Activated B cell treated with CpG ODN at 0.5 μM for 24 hours (primary cell): ENCODE measurements at regions not wholly inside any gene's neighbourhood (a gene's known extent, or its start where the extent isn't known, plus 50 kb on each side); places are given as distances from the start of the nearest gene placed in this dataset.

ENCODE experiments used
- ATAC-seq: fragments of 200-7000 bp; cut with Tn5 transposase; one replicate; pipeline ENCODE4 v1.10.0; 2021; ENCODE audit warnings: low read depth, mild to moderate bottlenecking, moderate library complexity
- CTCF ChIA-PET: fragments of 350-600 bp; sonication (Branson Sonifier 250); formaldehyde crosslinking; loops from one replicate; lab custom pipeline; 2021; ENCODE audit warnings: antibody characterized with exemption; lab: Charles Lee
- POLR2A ChIA-PET: fragments of 350-600 bp; sonication (Branson Sonifier 250); formaldehyde crosslinking; loops from one replicate; lab custom pipeline; 2021; ENCODE audit warnings: antibody characterized with exemption; lab: Charles Lee
- DNase-seq: peaks from one replicate; pipeline ENCODE4 v3.0.0; 2022
- H3K27ac Mint-ChIP-seq: one replicate; pipeline ENCODE4 v1.8.0; 2020; ENCODE audit warnings: mixed read lengths
- H3K27me3 Mint-ChIP-seq: one replicate; pipeline ENCODE4 v1.8.0; 2021; ENCODE audit warnings: mixed read lengths
- H3K36me3 Mint-ChIP-seq: one replicate; pipeline ENCODE4 v1.8.0; 2021; ENCODE audit warnings: low read depth, mixed read lengths
- H3K4me1 Mint-ChIP-seq: one replicate; pipeline ENCODE4 v1.8.0; 2021; ENCODE audit warnings: mixed read lengths
- H3K4me3 Mint-ChIP-seq: one replicate; pipeline ENCODE4 v1.8.0; 2020; ENCODE audit warnings: mild to moderate bottlenecking, mixed read lengths
- H3K9me3 Mint-ChIP-seq: one replicate; pipeline ENCODE4 v1.8.0; 2020; ENCODE audit warnings: mixed read lengths
- CTCF ChIP-seq: fragments of 200-600 bp; IDR thresholded peaks from one replicate; pipeline ENCODE4 v1.8.0; 2022; ENCODE audit warnings: antibody characterized with exemption, mild to moderate bottlenecking
- intact Hi-C: fragments of 100-400 bp; cut with micrococcal nuclease; formaldehyde crosslinking; loops from one replicate; pipeline ENCODE4 v1.15.1; 2024

DNA sequence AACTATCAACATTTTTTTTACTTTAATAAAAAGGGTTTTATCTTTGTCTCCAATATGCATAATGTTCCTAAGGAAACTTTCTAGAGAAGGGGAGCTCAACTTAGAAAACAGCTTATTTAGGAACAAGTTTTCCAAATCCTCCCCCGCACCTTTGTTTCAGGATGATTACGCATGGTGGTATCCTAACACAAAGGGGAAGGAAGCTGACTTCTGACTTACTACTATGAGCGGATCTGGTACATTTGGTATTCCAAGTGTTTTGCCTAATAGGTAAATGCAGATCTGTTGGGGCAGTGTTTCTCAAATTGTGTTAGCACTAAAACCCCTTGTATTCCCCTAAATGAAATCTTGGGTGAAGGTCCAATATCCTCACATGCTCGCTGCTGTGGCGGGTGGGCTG lies 229.3 kb upstream of the KLF14 start:
- H3K36me3 Mint-ChIP-seq = peaks cover 66% of the 10 kb centered on the region
- TF ChIP-seq CTCF = no peak
- H3K27ac Mint-ChIP-seq = peak overlapping the region; percentile 98
- ChIA-PET CTCF (no interaction called here), POLR2A (interaction anchor here (0.5 kb wide), 1 partner anchor 72 kb away, joined by 5 read pairs; no protein-coding TSS in a partner anchor)
- ATAC-seq = no peak
- peaks cover 59% of the 10 kb centered on the region for H3K4me1 Mint-ChIP-seq
- no peaks in the 10 kb centered on the region for H3K9me3 Mint-ChIP-seq
- H3K27me3 Mint-ChIP-seq = no peaks in the 10 kb centered on the region
- H3K4me3 Mint-ChIP-seq = no peak overlapping the region
- no peak for DNase-seq
- intact Hi-C loops = loop anchor here (5.0 kb wide), 1 partner anchor 364 kb away; the partner anchor contains the start of gene MKLN1

DNA sequence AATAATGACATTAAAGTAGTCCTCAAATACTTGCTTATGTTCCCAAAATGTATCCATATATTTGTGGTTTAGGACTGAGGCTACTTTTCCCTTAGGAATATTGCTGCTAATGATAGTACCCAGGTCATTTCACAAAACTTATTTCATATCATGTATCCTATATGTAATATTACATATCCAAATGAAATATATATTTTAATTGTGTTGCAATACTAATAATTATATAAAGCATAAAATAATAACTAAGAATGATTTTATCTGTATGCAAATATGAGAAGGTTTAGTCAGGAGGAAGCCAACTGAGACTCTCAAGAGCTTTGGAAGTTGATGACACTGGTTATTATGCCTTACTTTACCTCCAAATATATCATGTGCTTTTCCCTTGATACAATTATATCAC lies 231.5 kb upstream of the KLF14 start:
- Mint-ChIP-seq H3K36me3 (peaks cover 51% of the 10 kb centered on the region), H3K4me3 (no peak overlapping the region), H3K9me3 (no peaks in the 10 kb centered on the region), H3K4me1 (peaks cover 62% of the 10 kb centered on the region), H3K27me3 (no peaks in the 10 kb centered on the region), H3K27ac (no peak overlapping the region)
- intact Hi-C loops = loop anchor here (5.0 kb wide), 1 partner anchor 298 kb away; the partner anchor contains the start of gene COPG2
- no peak for TF ChIP-seq CTCF
- ChIA-PET POLR2A (interaction anchor here (0.6 kb wide), 1 partner anchor 996 kb away, joined by 3 read pairs; no protein-coding TSS in a partner anchor), CTCF (interaction anchor here (3.0 kb wide), 1 partner anchor 17 kb away, joined by 14 read pairs; no protein-coding TSS in a partner anchor)
- ATAC-seq (no peak), DNase-seq (no peak)

DNA sequence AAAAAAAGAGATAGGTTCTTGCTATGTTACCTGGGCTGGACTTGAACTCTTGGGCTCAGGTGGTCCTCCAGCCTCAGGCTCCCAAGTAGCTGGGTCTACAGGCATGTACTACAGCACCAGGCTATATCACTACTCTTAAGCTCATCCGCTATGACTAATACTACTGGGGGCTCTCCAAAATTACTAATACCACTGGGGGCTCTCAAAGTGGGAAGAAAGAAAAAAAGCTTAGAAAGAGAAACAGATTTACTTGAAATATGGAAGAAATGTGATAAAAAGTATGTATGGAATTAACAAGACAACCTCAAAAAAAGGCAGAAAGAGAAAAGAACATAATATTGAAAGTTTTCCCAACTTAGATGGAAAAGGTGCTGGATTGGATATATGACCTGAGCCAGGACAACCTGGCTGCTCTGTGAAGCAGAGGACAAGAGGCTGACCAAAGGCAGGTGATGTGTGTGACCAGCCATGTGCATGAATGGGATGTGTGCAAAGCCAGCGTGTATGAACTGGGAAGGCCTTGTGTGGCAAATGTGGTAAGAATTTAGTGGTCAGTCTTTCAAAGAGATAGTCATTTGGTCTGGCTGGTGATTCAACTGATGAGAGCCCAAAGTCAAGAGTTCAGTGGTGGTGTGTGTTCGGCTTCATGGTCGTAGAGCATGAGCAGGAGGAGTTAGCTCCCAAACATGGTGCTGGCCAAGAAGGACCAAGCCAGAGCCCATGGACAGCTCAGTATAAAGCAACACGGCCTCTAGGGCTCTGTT lies 232.4 kb upstream of the KLF14 start:
- no peaks in the 10 kb centered on the region for H3K27me3 Mint-ChIP-seq
- no peak for TF ChIP-seq CTCF
- peaks cover 65% of the 10 kb centered on the region for H3K4me1 Mint-ChIP-seq
- H3K36me3 Mint-ChIP-seq = peaks cover 42% of the 10 kb centered on the region
- no peak for DNase-seq
- ChIA-PET POLR2A (interaction anchor here (0.8 to 1.2 kb wide), 2 partner anchors 19 to 87 kb away, joined by 3 to 4 read pairs; no protein-coding TSS in a partner anchor), CTCF (interaction anchor here (3.0 kb wide), 1 partner anchor 16 kb away, joined by 14 read pairs; no protein-coding TSS in a partner anchor)
- no peak overlapping the region for H3K4me3 Mint-ChIP-seq
- H3K9me3 Mint-ChIP-seq = no peaks in the 10 kb centered on the region
- intact Hi-C loops = loop anchor here (5.0 kb wide), 1 partner anchor 299 kb away; the partner anchor contains the start of gene COPG2
- ATAC-seq = no peak
- H3K27ac Mint-ChIP-seq = peak overlapping the region; percentile 74

DNA sequence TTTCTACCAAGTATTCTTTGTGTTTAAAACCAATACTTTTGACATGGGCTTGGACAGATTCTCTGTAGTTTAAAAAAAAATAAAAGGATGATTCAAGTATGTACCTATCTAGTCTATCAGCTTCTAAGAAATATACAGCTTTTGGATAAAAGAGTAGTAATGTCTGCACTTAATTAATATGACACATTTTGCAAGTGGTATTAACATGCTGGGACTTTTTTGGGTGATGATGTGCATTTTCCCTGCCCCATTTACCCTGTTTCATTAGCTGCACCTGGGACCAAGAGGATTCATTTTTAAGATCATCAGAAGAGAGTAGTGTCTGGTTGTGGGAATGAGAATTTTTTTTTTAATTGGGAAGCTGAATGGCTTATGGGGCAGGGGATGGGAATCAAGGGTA lies 236.2 kb upstream of the KLF14 start:
- DNase-seq = no peak
- ChIA-PET CTCF (interaction anchor here (1.5 to 2.8 kb wide), 4 partner anchors 12 to 73 kb away, joined by 3 to 20 read pairs (median 5); no protein-coding TSS in a partner anchor), POLR2A (interaction anchor here (0.6 to 2.8 kb wide), 8 partner anchors 10 to 1187 kb away, joined by 3 to 42 read pairs (median 5); partner anchors contain the start of gene MKLN1)
- intact Hi-C loops = loop anchor here (1.0 kb wide), 2 partner anchors 9 to 11 kb away; no protein-coding TSS in a partner anchor
- Mint-ChIP-seq H3K36me3 (peaks cover 54% of the 10 kb centered on the region), H3K9me3 (no peaks in the 10 kb centered on the region), H3K4me1 (peaks cover 56% of the 10 kb centered on the region), H3K4me3 (peak overlapping the region; percentile 32), H3K27me3 (no peaks in the 10 kb centered on the region), H3K27ac (peak overlapping the region; percentile 80)
- ATAC-seq = peak; percentile 23
- TF ChIP-seq CTCF = no peak

- ATAC-seq (no peak), DNase-seq (no peak)
- H3K4me3 Mint-ChIP-seq = no peak overlapping the region
- CTCF ChIA-PET = interaction anchor here (1.4 to 2.8 kb wide), 5 partner anchors 12 to 74 kb away, joined by 3 to 20 read pairs (median 5); no protein-coding TSS in a partner anchor
- no peaks in the 10 kb centered on the region for H3K27me3 Mint-ChIP-seq
- H3K36me3 Mint-ChIP-seq = peaks cover 58% of the 10 kb centered on the region
- POLR2A ChIA-PET = interaction anchor here (0.6 to 2.8 kb wide), 5 partner anchors 10 to 1187 kb away, joined by 3 to 42 read pairs (median 4); no protein-coding TSS in a partner anchor
- peak overlapping the region; percentile 80 for H3K27ac Mint-ChIP-seq
- no peak for TF ChIP-seq CTCF
- peaks cover 58% of the 10 kb centered on the region for H3K4me1 Mint-ChIP-seq
- peaks cover under 1% of the 10 kb centered on the region for H3K9me3 Mint-ChIP-seq
- intact Hi-C loops = loop anchor here (1.0 kb wide), 2 partner anchors 9 to 11 kb away; no protein-coding TSS in a partner anchor
Measured at GRCh38 chr7:130970696-130971095, 236.7 kb upstream of the KLF14 start.
